GM19240 (cell line): ENCODE measurements at regions not wholly inside any gene's neighbourhood (a gene's known extent, or its start where the extent isn't known, plus 50 kb on each side); places are given as distances from the start of the nearest gene placed in this dataset.

ENCODE experiments used
- DNase-seq: peaks from one replicate; pipeline ENCODE4 v3.0.0; 2011; ENCODE audit warnings: low spot score; ENCODE audit not compliant: insufficient read length

DNA sequence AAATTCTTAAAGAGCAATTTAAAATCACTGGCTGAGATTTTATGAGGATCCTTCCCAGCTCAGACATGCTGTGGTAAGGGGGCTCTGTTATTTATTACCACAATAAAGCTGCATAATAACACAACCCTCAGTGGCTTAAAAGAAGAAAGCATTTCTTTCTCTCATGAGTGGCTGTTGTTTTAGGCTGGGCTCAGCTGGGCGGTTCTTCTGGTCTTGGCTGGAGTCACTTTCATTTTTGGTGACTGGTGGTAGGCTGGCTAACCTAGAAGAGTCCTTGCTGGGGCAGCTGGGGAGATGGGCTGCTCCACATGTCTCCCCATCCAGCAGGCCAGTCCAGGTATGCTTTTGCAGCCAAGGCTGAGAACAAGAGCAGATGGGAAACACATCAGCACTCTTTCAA, 113.0 kb upstream of the MSX1 start:
- DNase-seq: no peak

DNA sequence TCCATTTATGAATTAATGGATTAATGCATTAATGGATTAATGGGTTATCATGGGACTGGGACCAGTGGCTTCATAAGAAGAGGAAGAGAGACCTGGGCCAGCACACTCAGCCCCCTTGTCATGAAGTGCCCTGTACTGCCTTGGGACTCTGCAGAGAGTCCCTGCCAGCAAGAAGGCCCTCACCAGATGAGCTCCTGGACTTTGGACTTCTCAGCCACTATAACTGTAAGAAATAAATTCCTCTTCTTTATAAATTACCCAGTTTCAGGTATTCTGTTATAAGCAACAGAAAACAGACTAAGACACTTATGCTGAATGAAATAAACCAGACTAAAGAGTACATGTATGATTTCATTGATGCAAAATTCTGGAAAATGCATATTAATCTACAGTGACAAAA, 119.4 kb upstream of the MSX1 start:
- no peak for DNase-seq

- DNase-seq: no peak
Observed at GRCh38 chr4:4735870-4736269, 123.6 kb upstream of the MSX1 start.

GRCh38 chr4:4735136-4735750, 124.2 kb upstream of the MSX1 start:
- no peak for DNase-seq

DNA sequence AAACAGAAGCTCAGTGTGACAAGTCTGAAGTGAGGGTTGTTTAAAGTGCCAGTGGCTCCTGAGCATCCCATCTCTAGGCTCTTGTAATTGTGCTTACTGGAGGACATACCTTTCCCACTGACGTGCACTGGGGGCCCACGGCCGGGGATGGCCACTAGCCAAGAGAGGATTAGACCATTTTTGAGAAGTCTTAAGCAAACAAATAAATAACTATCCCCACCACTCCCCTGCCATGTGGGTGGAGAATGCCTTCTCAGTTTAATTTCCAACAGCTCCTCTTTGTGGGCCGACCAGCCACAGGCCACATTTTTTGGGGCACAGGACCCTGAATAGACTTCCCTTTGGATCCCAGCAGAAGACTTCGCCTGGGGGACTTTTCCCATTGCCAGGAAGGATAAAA, 125.0 kb upstream of the MSX1 start:
- DNase-seq: no peak

GRCh38 chr4:4733663-4734062, 125.8 kb upstream of the MSX1 start:
- DNase-seq: no peak

GRCh38 chr4:4730249-4730648, 129.2 kb upstream of the MSX1 start:
- no peak for DNase-seq

DNA sequence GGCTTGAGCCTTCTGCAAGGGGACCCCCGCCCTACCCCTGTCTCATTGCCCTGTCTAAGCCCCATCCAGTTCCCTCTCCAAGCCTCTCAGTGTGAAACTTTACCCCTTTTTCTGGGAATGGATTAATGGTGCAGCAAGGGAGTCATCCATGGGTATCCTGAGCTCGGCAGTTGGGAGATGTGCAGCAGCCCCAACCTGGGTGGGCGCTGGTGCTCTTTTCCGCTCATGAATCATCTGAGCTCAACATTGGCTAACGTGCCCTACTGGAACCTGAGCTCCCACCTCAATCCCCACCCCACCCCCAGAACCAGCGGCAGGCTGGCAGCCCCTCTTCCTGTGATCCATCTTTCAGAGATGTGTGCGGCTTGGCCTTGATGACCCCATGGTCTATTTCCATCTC, 130.3 kb upstream of the MSX1 start:
- no peak for DNase-seq

DNA sequence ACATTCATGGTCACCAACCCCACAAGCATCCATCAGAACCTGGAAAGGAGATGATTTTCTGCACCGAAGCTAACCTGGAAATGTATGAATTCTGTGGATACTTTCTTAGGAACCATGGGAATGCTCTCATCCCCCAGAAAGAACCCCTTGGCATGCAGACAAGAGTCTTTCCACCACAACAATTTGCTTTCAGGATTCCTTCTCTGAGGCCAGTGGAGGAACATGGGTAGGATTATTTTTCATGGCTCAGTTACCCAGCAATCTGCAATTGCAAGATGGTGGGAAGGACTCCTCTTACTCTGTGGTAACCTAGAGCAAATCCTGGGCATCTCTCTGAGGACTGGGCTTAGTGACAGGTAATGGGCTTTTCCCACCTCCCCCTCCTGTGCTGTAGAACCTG, 131.9 kb upstream of the MSX1 start:
- DNase-seq: no peak

- DNase-seq: no peak
Observed at GRCh38 chr4:4726051-4726450, 133.4 kb upstream of the MSX1 start.

GRCh38 chr4:4724321-4724720, 135.1 kb upstream of the MSX1 start:
- no peak for DNase-seq

DNA sequence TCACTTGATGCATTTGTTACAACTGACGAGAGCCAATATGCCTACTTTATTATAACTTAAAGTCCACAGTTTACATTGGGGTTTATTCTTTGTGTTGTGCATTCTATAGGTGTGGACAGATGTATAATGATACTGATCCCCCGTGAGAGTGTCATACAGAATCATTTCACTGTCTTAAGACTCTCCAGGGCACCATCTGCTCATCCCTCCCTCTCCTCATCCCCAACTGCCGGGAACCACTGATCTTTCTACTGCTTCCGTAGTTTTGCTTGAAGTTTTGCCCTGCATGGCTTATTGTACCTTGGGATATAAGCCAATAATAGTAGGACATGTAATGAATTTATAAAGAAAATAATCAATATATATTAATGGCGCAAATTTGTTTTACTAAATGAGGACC, 137.8 kb upstream of the MSX1 start:
- DNase-seq: no peak

GRCh38 chr4:4720646-4721045, 138.8 kb upstream of the MSX1 start:
- DNase-seq: no peak

- DNase-seq: no peak
Observed at GRCh38 chr4:4719436-4719835, 140.0 kb upstream of the MSX1 start.

- no peak for DNase-seq
Observed at GRCh38 chr4:4717692-4718091, 141.8 kb upstream of the MSX1 start.

DNA sequence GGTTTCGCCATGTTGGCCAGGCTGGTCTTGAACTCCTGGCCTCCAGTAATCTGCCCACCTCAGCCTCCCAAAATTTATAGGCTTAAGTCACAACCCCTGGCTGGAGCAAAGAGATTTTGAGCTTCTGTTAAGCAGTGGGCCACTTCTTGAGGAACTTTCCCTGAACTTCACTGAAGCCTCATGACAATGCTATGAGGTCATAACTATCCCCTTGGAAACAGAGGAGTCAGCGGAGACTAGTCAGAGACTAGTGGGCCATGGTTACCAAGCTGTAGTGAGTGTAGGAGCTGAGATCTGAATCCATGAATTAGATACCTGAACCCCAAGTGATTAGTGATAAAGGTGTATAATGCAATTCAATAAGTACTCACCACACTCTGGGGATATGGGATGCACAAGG, 145.1 kb upstream of the MSX1 start:
- no peak for DNase-seq

DNA sequence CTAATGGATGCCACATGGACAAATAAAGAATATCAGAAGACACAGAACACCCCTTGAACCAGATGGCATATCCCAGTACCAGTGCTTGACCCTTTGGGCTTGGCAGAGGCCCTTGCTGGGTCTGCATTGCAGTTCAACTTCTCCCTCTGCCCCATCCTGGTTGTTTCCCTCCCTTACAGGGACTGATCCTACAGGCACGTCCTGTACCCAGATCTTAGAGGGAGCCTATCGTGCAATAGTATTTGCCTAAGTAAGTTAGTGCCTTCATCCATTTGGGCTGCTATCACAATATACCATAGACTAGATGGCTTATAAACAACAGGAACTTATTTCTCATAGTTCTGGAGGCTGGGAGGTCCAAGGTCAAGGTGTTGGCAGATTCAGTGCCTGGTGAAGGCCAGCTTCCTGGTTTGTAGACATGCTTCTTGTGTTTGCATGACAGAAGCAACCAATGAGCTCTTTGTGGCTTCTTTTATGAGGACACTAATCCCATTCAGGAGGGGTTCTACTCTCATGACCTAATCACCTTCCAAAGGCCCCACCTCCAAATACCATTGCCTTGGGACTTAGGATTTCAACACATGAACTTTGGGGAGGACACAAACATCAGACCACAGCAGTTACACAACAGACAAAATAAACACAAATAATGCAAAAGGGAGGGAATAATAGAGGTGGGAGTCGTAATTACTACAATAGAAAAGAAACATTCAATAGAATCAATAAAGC, 146.5 kb upstream of the MSX1 start:
- no peak for DNase-seq

GRCh38 chr4:4711902-4712301, 147.6 kb upstream of the MSX1 start:
- DNase-seq: no peak

GRCh38 chr4:4709736-4710135, 149.7 kb upstream of the MSX1 start:
- DNase-seq: no peak

DNA sequence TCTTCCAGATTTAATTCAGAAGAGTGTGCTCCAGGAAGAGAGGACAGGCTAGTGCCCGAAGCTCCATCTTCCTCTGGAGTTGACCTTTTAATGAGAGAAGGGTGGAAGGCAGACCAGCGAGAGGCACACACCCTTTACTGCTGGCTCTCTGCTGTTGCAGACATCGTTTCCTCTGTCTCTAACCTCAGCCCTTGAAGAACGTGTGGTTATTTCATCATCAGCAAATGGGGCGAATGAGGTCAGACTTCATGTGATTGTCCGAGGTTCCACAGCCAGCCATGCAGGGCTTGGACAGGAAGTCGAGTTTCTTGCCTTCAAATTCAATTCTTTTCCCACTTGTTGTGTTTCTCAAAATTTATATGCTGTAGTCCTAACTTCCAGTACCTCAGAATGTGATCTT, 155.2 kb upstream of the MSX1 start:
- DNase-seq: no peak

DNA sequence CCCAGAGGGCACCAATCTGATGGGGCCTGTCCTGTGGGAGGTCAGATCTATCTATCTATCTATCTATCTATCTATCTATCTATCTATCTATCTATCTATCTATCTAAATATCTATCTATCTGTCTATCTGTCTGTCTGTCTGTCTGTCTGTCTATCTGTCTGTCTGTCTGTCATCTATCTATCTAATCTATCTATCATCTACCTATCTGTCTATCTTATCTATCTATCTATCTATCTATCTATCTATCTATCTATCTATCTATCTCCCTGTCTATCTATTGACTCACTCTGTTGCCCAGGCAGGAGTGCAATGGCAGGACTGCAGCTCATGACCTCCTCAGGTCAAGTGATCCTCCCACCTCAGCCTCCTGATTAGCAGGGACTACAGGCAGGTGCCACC, 155.7 kb upstream of the STX18 start:
- no peak for DNase-seq

DNA sequence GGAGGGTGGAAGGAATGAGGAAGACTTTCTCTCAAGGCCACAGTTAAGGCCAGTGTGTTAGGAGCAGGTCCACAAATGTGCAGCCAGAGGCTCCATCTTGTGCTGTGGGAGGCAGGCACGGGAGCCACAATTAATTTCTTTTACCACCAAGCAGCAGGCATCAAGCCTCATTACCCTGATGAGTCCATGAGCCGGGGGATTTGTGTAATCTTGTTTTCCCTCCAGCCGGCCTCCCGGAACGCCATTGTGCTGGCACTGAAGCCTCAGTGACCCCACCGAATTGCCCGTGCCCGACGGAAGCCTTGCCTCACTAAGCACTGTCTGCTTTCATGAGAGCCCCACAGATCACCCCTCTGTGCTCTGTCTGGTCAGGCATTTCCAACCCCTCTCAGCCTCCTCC, 154.7 kb upstream of the STX18 start:
- no peak for DNase-seq

DNA sequence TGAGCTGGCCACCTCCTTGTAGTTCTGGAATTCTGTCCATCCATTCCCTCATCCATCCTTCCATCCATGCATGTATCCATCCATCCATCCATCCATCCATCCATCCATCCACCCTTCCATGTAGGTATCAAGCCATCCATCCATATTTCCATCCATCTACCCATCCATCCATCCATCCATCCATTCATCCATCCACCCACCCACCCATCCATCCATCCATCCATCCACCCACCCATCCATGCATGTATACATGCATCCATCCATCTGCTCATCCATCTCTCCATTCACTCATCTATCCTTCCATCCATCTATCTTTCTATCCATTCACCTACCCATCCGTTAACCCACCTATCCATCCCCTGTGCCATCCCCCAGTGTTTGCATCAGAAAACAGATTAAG, 153.6 kb upstream of the STX18 start:
- no peak for DNase-seq

GRCh38 chr4:4694827-4695226, 153.0 kb upstream of the STX18 start:
- DNase-seq: no peak
